Frontal cortex (tissue), 3 donors: ENCODE measurements at regions not wholly inside any gene's neighbourhood (a gene's known extent, or its start where the extent isn't known, plus 50 kb on each side); places are given as distances from the start of the nearest gene placed in this dataset.
"Not testable (repeated sequence)": the region's sequence is repeated elsewhere in the genome, so short reads cannot be mapped to it uniquely, and the experiment has no call there.

Experiments used
- DNase-seq, 2 donors: peaks; one replicate each; pipeline ENCODE4 v3.0.0; 2012; ENCODE audit warnings: low spot score in 2 of 2
- FAIRE-seq: peaks from 2 replicates; lab custom pipeline; 2012; peaks lifted over from hg19 to GRCh38; lab: Jason Lieb, UNC
- donor health status: control.
- donor health status: control.
- donor health status: control.

- FAIRE-seq: no peak
- no peak for DNase-seq
Measured at GRCh38 chr4:115454228-115454627, 340.8 kb upstream of the NDST4 start.

- FAIRE-seq (no peak), DNase-seq (no peak)
Measured at GRCh38 chr4:115453416-115453815, 340.0 kb upstream of the NDST4 start.

DNA sequence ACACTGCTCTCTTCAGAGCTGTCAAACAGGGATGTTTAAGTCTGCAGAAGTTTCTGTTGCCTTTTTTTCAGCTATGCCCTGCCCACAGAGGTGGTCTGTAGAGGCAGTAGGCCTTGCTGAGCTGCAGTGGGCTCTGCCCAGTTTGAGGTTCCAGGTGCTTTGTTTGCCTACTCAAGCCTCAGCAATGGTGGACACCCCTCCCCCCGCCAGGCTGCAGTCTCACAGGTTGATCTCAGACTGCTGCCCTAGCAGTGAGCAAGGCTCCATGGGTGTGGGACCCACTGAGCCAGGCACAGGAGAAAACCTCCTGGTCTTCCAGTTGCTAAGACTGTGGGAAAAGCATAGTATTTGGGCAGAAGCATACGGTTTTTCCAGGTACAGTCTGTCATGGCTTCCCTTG lies 338.8 kb upstream of the NDST4 start:
- FAIRE-seq, DNase-seq: not testable (repeated sequence)

DNA sequence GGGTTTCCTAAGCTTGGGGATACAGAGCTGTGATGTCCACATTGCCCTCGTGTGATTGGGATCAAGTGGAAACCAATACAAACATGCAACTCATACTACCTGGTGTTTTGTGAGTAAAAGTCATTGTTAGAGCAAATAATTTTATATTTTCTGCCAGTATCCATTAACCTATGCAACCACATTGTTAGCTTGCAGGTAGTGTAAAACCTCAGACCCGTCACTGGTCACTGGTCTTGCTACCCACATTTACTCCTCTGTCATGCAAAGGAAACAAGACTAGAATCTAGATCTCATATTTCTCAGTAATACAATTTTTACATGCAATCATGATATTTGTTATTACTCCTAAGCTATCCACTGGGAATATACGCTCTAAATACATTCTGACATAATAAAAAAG lies 324.3 kb upstream of the NDST4 start:
- DNase-seq (no peak), FAIRE-seq (no peak)

GRCh38 chr4:115433491-115433890 lies 320.1 kb upstream of the NDST4 start:
- DNase-seq: no peak
- no peak for FAIRE-seq

DNA sequence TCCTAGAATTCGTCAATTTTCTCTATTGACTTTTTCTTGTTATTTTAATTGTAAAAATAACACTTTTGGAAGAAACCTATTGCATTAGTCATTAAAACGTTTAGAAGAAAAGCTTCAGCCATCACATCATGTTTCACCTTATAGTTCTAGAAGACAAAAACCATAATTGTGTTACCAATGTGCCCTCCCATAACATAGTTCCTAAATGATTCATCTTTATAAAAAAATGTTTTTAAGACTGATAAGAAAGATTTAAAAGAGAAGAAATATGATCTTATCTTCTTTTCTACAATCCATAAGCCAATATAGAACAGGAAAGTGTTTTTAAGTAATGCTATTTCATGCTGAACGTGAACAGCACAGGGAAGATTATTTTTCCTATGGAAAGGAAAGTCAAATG lies 316.6 kb upstream of the NDST4 start:
- DNase-seq: no peak
- no peak for FAIRE-seq

GRCh38 chr4:115428455-115428854 lies 315.0 kb upstream of the NDST4 start:
- DNase-seq (no peak), FAIRE-seq (no peak)

DNA sequence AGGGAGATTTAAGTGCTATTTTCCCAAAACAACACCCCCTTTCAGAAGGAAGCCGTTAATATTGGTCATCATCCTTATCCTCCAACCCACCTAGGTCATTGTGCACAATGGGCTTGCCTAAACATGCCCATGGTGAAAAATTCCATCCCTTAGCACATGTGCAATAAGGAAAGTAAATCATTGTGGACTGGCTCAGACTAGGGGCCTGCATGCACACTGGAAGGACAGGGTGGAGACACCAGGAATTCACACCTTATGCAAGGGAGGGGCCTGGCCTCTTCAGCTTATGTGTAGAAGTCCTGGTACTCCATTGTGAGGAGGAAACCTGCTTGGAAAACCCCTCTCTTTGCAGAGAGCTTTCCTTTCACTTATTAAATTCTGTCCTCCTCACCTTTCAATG lies 311.4 kb upstream of the NDST4 start:
- FAIRE-seq: no peak
- DNase-seq: no peak

GRCh38 chr4:115418635-115419396 lies 305.4 kb upstream of the NDST4 start:
- DNase-seq: no peak
- no peak for FAIRE-seq

- FAIRE-seq (no peak), DNase-seq (no peak)
Measured at GRCh38 chr4:115396034-115396433, 282.6 kb upstream of the NDST4 start.

- FAIRE-seq (no peak), DNase-seq (no peak)
Measured at GRCh38 chr4:115376866-115377265, 263.4 kb upstream of the NDST4 start.

DNA sequence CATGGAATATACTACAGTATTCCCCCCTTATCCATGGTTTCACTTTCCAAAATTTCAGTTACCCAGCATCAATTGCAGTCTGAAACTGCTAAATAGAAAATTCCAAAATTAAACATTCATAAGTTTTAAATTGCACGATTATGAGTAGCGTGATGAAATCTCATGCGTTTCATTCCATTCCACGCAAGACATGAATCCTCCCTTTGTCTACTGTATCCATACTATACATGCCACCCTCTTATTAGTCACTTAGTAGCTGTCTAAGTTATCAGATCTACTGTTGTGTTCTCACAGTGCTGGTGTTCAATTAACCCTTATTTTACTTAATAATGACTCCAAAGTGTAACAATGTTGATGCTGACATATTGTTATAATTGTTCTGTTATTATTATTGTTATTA lies 261.2 kb upstream of the NDST4 start:
- FAIRE-seq: no peak
- DNase-seq: no peak

DNA sequence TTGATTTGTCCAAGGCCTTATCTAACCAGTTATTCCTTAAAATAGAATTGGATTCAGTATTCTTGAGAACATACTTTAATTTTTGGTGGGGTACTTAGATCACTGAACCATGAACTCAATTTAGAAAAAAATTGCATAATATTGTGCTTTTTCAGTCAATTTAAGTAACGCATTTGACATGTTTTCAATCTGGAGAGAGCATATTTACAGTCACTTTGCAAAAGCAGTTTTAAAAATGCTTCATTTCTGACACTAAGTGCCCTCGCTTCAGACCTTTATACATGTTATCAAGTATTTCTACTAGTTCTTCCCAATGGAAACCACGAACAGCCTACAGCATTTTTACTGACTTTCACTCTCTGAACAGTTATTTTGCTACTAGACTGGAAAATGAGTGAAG lies 257.1 kb upstream of the NDST4 start:
- DNase-seq (no peak), FAIRE-seq (no peak)

DNA sequence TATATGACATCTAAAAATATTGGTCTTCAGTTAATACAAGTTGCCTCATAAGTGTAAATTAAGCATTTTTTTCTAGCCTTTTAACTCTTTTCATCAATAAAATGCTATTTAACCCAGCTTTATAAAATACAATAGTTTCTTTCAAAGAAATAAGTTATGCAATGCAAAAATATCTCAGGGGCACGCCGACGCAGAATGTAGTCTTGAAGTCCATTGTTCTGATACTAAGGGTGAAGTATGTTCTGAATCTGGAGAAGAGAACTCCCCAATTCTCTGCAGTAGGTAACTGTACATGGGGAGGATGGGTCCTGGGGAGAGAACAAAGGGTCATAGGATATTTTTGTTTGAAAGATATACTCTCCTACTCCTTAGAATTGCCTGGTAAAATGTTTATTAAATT lies 256.6 kb upstream of the NDST4 start:
- no peak for FAIRE-seq
- DNase-seq: no peak

GRCh38 chr4:115366390-115366789 lies 253.0 kb upstream of the NDST4 start:
- DNase-seq: no peak
- FAIRE-seq: no peak

GRCh38 chr4:115365185-115365584 lies 251.8 kb upstream of the NDST4 start:
- FAIRE-seq (no peak), DNase-seq (no peak)

DNA sequence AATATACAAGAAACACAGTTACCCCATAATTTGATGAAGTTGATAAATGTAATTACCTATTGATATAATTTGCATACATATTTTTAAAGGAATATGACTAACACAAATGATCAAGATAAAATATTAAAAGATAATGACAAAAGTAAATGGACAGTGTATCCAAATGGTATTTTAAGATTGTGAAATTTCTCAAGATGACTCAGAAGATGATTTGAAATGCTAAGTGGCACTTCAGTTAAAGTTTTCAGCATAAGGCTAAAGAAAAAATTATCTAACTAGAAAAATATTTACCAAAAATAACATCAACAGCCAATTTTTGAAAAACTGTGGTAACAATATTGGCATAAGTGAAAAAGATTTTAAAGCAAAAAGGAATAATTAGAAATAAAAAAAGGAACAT lies 248.4 kb upstream of the NDST4 start:
- DNase-seq: no peak
- peak; percentile 51 for FAIRE-seq

DNA sequence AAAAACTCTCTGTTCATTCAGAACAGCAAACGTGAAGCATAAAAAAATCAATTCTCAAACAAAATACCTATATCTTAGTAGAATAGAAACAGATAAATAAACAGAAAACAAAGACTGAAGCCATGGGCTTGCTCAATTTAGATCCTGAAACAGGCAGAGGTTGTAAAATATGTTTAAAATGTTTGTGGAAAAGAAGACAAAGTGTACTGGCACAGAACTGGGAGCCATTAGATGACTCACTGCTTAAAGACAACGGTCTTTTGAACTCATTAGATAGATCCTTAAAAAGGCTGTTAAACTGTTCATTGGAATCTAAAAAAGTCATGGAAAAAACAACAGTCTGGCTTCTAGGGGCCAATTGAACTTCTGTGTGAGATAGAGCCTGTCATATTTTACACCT lies 247.0 kb upstream of the NDST4 start:
- no peak for FAIRE-seq
- no peak for DNase-seq

GRCh38 chr4:115357776-115358175 lies 244.4 kb upstream of the NDST4 start:
- FAIRE-seq: no peak
- no peak for DNase-seq

GRCh38 chr4:115356176-115356575 lies 242.8 kb upstream of the NDST4 start:
- DNase-seq: no peak
- FAIRE-seq: no peak

DNA sequence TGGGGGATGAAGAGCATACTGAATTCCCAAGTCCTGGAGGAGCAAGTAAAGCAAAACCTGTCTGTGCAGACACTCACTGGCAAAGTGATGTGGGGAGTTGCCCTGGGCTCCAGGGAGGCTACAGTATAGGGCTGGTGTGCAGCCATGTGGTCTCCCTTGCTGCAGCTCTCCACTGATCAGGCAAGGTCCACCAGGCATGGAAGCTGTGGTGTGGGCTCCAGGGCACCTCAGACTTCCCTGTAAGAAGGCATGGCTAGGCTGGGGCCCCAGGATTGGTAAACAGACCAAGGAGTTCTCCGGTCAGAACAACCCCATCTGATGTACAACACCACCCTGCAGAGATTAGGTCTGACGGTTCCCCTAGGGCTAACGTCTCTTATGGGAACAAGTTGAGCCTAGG lies 241.9 kb upstream of the NDST4 start:
- DNase-seq: no peak
- no peak for FAIRE-seq

DNA sequence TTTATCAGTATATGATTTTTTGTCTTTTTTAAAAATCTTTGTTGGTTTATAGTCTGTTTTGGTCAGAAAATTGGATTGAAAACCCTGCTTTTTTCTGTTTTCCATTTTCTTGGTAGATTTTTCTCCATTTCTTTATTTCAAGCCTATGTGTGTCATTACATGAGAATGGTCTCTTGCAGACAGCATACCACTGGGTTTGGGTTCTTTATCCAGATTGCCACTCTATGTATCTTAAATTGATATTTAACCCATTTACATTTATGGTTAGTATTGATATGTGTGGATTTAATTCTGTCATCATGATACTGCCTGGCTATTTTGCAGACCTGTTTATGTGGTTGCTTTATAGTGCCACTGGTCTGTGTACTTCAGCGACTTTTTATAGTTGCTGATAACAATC lies 239.9 kb upstream of the NDST4 start:
- DNase-seq (no peak), FAIRE-seq (no peak)
